HG03066 (cell line): ENCODE measurements at regions not wholly inside any gene's neighbourhood (a gene's known extent, or its start where the extent isn't known, plus 50 kb on each side); places are given as distances from the start of the nearest gene placed in this dataset.

Experiments
- ATAC-seq: cut with Tn5 transposase; IDR thresholded peaks from one replicate; pipeline ENCODE4 v1.9.1; 2021; ENCODE audit warnings: low read depth; ENCODE audit not compliant: unreplicated experiment

- no peak for ATAC-seq
Measured at GRCh38 chrX:6707497-6707896, 172.6 kb upstream of the VCX3A start.

- ATAC-seq = no peak
Measured at GRCh38 chrX:6701085-6701484, 166.2 kb upstream of the VCX3A start.

GRCh38 chrX:6695717-6696116 lies 160.8 kb upstream of the VCX3A start:
- ATAC-seq = no peak

GRCh38 chrX:6694977-6695376 lies 160.1 kb upstream of the VCX3A start:
- no peak for ATAC-seq

GRCh38 chrX:6694221-6694620 lies 159.3 kb upstream of the VCX3A start:
- ATAC-seq = no peak

GRCh38 chrX:6693051-6693450 lies 158.1 kb upstream of the VCX3A start:
- ATAC-seq = no peak

- no peak for ATAC-seq
Measured at GRCh38 chrX:6685489-6685888, 150.6 kb upstream of the VCX3A start.

GRCh38 chrX:6683353-6683752 lies 148.4 kb upstream of the VCX3A start:
- ATAC-seq = no peak

GRCh38 chrX:6681521-6682145 lies 146.7 kb upstream of the VCX3A start:
- no peak for ATAC-seq

GRCh38 chrX:6679988-6680387 lies 145.1 kb upstream of the VCX3A start:
- no peak for ATAC-seq

GRCh38 chrX:6679550-6679949 lies 144.6 kb upstream of the VCX3A start:
- ATAC-seq = no peak

- ATAC-seq = no peak
Measured at GRCh38 chrX:6678313-6678712, 143.4 kb upstream of the VCX3A start.

GRCh38 chrX:6674734-6675133 lies 139.8 kb upstream of the VCX3A start:
- no peak for ATAC-seq

- no peak for ATAC-seq
Measured at GRCh38 chrX:6667048-6667768, 132.3 kb upstream of the VCX3A start.

GRCh38 chrX:6666624-6667023 lies 131.7 kb upstream of the VCX3A start:
- ATAC-seq = no peak

GRCh38 chrX:6661736-6662135 lies 126.8 kb upstream of the VCX3A start:
- ATAC-seq = no peak

GRCh38 chrX:6660567-6661264 lies 125.8 kb upstream of the VCX3A start:
- no peak for ATAC-seq

GRCh38 chrX:6645216-6645615 lies 110.3 kb upstream of the VCX3A start:
- ATAC-seq = no peak

- ATAC-seq = no peak
Measured at GRCh38 chrX:6644411-6644810, 109.5 kb upstream of the VCX3A start.

GRCh38 chrX:6640727-6641126 lies 105.8 kb upstream of the VCX3A start:
- ATAC-seq = no peak

GRCh38 chrX:6614506-6614905 lies 79.6 kb upstream of the VCX3A start:
- no peak for ATAC-seq
